Prostate gland (tissue), 2 donors: ENCODE measurements at regions not wholly inside any gene's neighbourhood (a gene's known extent, or its start where the extent isn't known, plus 50 kb on each side); places are given as distances from the start of the nearest gene placed in this dataset.

Experiments
- CTCF ChIP-seq, 4 experiments: fragments of 200-600 bp in 2 of 4; fragments of 450-650 bp in 2 of 4; sonication (generic) in 2 of 4; IDR thresholded peaks; 1 replicate in 3 of 4; 2 replicates in 1 of 4; pipeline ENCODE4 v1.5.1; 2016 to 2019; ENCODE audit warnings: antibody characterized with exemption in 4 of 4, mild to moderate bottlenecking in 2 of 4, moderate library complexity in 2 of 4
- POLR2AphosphoS5 ChIP-seq: sonication (generic); formaldehyde crosslinking; IDR thresholded peaks from one replicate; pipeline ENCODE4 v1.6.1; 2017; ENCODE audit warnings: antibody characterized with exemption

DNA sequence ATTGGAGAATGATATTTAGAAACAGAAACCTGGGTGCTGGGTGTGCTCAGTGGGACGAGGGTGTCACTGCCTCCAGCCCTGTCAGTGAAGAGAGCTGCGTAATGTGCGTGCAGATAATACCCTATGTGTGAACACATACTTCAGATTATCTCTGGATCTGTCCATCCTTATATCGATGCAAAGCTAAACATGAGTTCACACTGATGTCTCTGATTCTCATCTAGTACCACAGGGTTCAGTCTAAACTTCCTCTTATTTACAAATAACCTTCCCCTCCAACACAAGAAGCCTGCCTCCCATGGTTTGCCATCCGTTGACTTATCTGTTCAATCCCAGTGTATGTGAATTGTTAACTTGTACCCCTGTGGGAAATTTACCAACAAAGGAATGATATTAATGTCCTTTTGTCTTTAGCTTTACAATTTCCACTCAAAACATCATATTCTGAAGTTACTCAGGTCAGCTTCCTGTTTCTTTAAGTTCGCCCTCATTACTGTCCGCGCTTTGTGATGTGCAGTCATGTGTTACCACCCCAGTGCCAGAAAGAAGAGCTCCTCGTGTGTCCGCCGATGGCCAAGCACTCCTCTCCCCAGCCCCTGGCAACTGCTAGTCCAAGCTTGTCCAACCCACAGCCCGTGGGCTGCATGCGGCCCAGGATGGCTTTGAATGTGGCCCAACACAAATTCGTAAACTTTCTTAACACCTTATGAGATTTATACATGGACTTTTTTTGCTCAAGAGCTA lies 108.2 kb downstream of the RTP5 start:
- TF ChIP-seq CTCF (IDR thresholded peaks at IDR 0.05) (no peak), POLR2AphosphoS5 (no peak)
